H1 (cell line): ENCODE measurements at regions not wholly inside any gene's neighbourhood (a gene's known extent, or its start where the extent isn't known, plus 50 kb on each side); places are given as distances from the start of the nearest gene placed in this dataset.

Source experiments
- CTCF ChIA-PET: fragments of 300-600 bp; sonication (Branson Sonifier 250); formaldehyde crosslinking; loops from one replicate; lab custom pipeline; 2021; ENCODE audit not compliant: partially characterized antibody; lab: Charles Lee
- POLR2A ChIA-PET: fragments of 300-600 bp; sonication (Branson Sonifier 250); formaldehyde crosslinking; loops from one replicate; lab custom pipeline; 2021; ENCODE audit warnings: inconsistent platforms; ENCODE audit not compliant: partially characterized antibody; lab: Charles Lee
- DNase-seq, 2 experiments: peaks; one replicate each; pipeline versions ENCODE4 v3.0.0 to v3.0.0-alpha.2; 2010 to 2022; ENCODE audit warnings: low spot score in 2 of 2, low read depth in 1 of 2, mixed read lengths in 1 of 2
- FAIRE-seq: peaks from 2 replicates; lab custom pipeline; 2011; peaks lifted over from hg19 to GRCh38; lab: Jason Lieb, UNC
- H2AFZ ChIP-seq: 2 replicates; pipeline ENCODE4 v1.8.1; 2012; ENCODE audit warnings: low read length, inconsistent platforms
- H2AK5ac ChIP-seq: 2 replicates; pipeline ENCODE4 v1.6.1; 2013; ENCODE audit warnings: low read depth, low read length
- H2BK120ac ChIP-seq: replicated peaks from 2 replicates; pipeline ENCODE3; 2013; ENCODE audit warnings: low read depth, low read length, inconsistent platforms
- H2BK12ac ChIP-seq: 2 replicates; pipeline ENCODE4 v1.6.1; 2013; ENCODE audit warnings: low read depth, low read length
- H2BK15ac ChIP-seq: 2 replicates; pipeline ENCODE4 v1.6.1; 2013; ENCODE audit warnings: low read length
- H2BK20ac ChIP-seq: 2 replicates; pipeline ENCODE4 v1.6.1; 2013; ENCODE audit warnings: low read length
- H2BK5ac ChIP-seq: 2 replicates; pipeline ENCODE4 v1.6.1; 2013; ENCODE audit warnings: low read depth, low read length
- H3K14ac ChIP-seq: 2 replicates; pipeline ENCODE4 v1.6.1; 2013; ENCODE audit warnings: inconsistent platforms; ENCODE audit not compliant: insufficient read length
- H3K18ac ChIP-seq: 2 replicates; pipeline ENCODE4 v1.6.1; 2013; ENCODE audit warnings: low read length; ENCODE audit errors: extremely low read depth
- H3K23ac ChIP-seq: 2 replicates; pipeline ENCODE4 v1.6.1; 2013; ENCODE audit warnings: inconsistent platforms; ENCODE audit not compliant: insufficient read length
- H3K23me2 ChIP-seq: 2 replicates; pipeline ENCODE4 v1.6.1; 2013; ENCODE audit warnings: low read depth, low read length
- H3K27ac ChIP-seq: 2 replicates; pipeline ENCODE4 v1.6.1; 2011; ENCODE audit warnings: low read depth, low read length, inconsistent platforms
- H3K27me3 ChIP-seq, 4 experiments: replicated peaks in 1 of 4; 1 replicate in 1 of 4; 2 replicates in 3 of 4; pipeline versions ENCODE4 v1.6.1 to v1.8.1; 2011 to 2013; ENCODE audit warnings: low read length in 3 of 4, mild to moderate bottlenecking in 3 of 4, inconsistent platforms in 2 of 4, mixed read lengths in 2 of 4, moderate library complexity in 1 of 4; ENCODE audit not compliant: control insufficient read depth in 3 of 4, insufficient read depth in 3 of 4; ENCODE audit errors: extremely low read depth in 1 of 4
- H3K36me3 ChIP-seq, 4 experiments: 2 replicates each; pipeline versions ENCODE4 v1.6.1 to v1.8.1; 2011 to 2013; ENCODE audit warnings: mild to moderate bottlenecking in 4 of 4, low read length in 3 of 4, moderate library complexity in 2 of 4, control low read depth in 1 of 4, inconsistent platforms in 1 of 4; ENCODE audit not compliant: insufficient read depth in 4 of 4, control insufficient read depth in 2 of 4
- H3K4ac ChIP-seq: replicated peaks from 2 replicates; pipeline ENCODE3; 2013; ENCODE audit warnings: low read length, low read depth, mixed read lengths, inconsistent platforms; ENCODE audit not compliant: insufficient read length
- H3K4me1 ChIP-seq, 4 experiments: replicated peaks in 1 of 4; 1 replicate in 1 of 4; 2 replicates in 3 of 4; pipeline versions ENCODE4 v1.6.1 to v1.8.1; 2011 to 2013; ENCODE audit warnings: low read length in 3 of 4, inconsistent platforms in 2 of 4, mixed read lengths in 1 of 4; ENCODE audit not compliant: insufficient read depth in 4 of 4, control insufficient read depth in 3 of 4
- H3K4me2 ChIP-seq, 2 experiments: 2 replicates each; pipeline versions ENCODE4 v1.6.1 to v1.8.1; 2011 to 2013; ENCODE audit warnings: low read depth in 2 of 2, low read length in 2 of 2, control low read depth in 1 of 2, inconsistent platforms in 1 of 2, mild to moderate bottlenecking in 1 of 2; ENCODE audit not compliant: insufficient read depth in 1 of 2
- H3K4me3 ChIP-seq, 4 experiments: fragments of 200-600, 300-600 bp in 1 of 4; sonication (generic), shearing (Covaris generic), sonication (Bioruptor Twin) in 1 of 4; 2 replicates each; pipeline versions ENCODE4 v1.5.1 to v1.8.1; 2011 to 2016; ENCODE audit warnings: low read length in 4 of 4, low read depth in 3 of 4, control low read depth in 2 of 4, inconsistent platforms in 2 of 4, mild to moderate bottlenecking in 2 of 4, mixed read lengths in 1 of 4, moderate library complexity in 1 of 4; ENCODE audit not compliant: insufficient read depth in 2 of 4; ENCODE audit errors: extremely low read depth in 1 of 4
- H3K56ac ChIP-seq: replicated peaks from 2 replicates; pipeline ENCODE3; 2013; ENCODE audit warnings: low read depth, mild to moderate bottlenecking, mixed read lengths, low read length, inconsistent platforms; ENCODE audit not compliant: insufficient read length
- H3K79me1 ChIP-seq: 2 replicates; pipeline ENCODE4 v1.6.1; 2013; ENCODE audit warnings: low read depth, low read length, control low read depth
- H3K79me2 ChIP-seq, 2 experiments: 2 replicates each; pipeline versions ENCODE4 v1.6.1 to v1.8.1; 2012 to 2013; ENCODE audit warnings: low read length in 2 of 2, mild to moderate bottlenecking in 2 of 2, inconsistent platforms in 1 of 2; ENCODE audit not compliant: insufficient read depth in 2 of 2, control insufficient read depth in 1 of 2
- H3K9ac ChIP-seq, 4 experiments: replicated peaks in 1 of 4; 1 replicate in 1 of 4; 2 replicates in 3 of 4; pipeline versions ENCODE4 v1.6.1 to v1.8.1; 2011 to 2013; ENCODE audit warnings: low read depth in 3 of 4, low read length in 3 of 4, control low read depth in 2 of 4, mild to moderate bottlenecking in 2 of 4, moderate library complexity in 2 of 4, inconsistent platforms in 1 of 4; ENCODE audit errors: extremely low read depth in 1 of 4
- H3K9me3 ChIP-seq, 2 experiments: 2 replicates each; pipeline versions ENCODE4 v1.6.1 to v1.8.1; 2012 to 2013; ENCODE audit warnings: mild to moderate bottlenecking in 2 of 2, moderate library complexity in 2 of 2, control low read depth in 1 of 2, inconsistent platforms in 1 of 2, low read depth in 1 of 2, low read length in 1 of 2, mixed read lengths in 1 of 2; ENCODE audit not compliant: insufficient read depth in 2 of 2
- H4K20me1 ChIP-seq, 2 experiments: replicated peaks in 1 of 2; 2 replicates each; pipeline versions ENCODE3 to v1.8.1; 2011 to 2013; ENCODE audit warnings: inconsistent platforms in 2 of 2, low read length in 2 of 2, mild to moderate bottlenecking in 1 of 2; ENCODE audit not compliant: insufficient read depth in 2 of 2, control insufficient read depth in 1 of 2
- H4K5ac ChIP-seq: 2 replicates; pipeline ENCODE4 v1.6.1; 2013; ENCODE audit warnings: low read length, low read depth, mixed read lengths, inconsistent platforms; ENCODE audit not compliant: insufficient read length
- H4K8ac ChIP-seq: 2 replicates; pipeline ENCODE4 v1.8.0; 2013; ENCODE audit warnings: mild to moderate bottlenecking, moderate library complexity, low read length, inconsistent platforms; ENCODE audit not compliant: insufficient read depth; ENCODE audit errors: extremely low read depth
- H4K91ac ChIP-seq: replicated peaks from 2 replicates; pipeline ENCODE3; 2013; ENCODE audit warnings: low read length, mixed read lengths, inconsistent platforms; ENCODE audit not compliant: insufficient read length
- BRCA1 ChIP-seq: IDR thresholded peaks from 2 replicates; pipeline ENCODE4 v1.6.1; 2012; ENCODE audit warnings: low read depth, low read length, improper control_type of control experiment
- NRF1 ChIP-seq: IDR thresholded peaks from 2 replicates; pipeline ENCODE4 v1.6.1; 2011; ENCODE audit warnings: mild to moderate bottlenecking, low read depth, low read length, improper control_type of control experiment
- SAP30 ChIP-seq: fragments of 300-600 bp; sonication (generic); IDR thresholded peaks from 2 replicates; pipeline ENCODE4 v1.7.1; 2012; ENCODE audit warnings: low read length, moderate library complexity, mild to moderate bottlenecking, inconsistent platforms; ENCODE audit not compliant: insufficient read depth, insufficient replicate concordance
- WGBS, 2 experiments: shearing (Covaris generic) in 1 of 2; methylation state at CpG; one replicate each; pipeline versions ENCODE4 v1.1.6 to v1.1.7; 2013 to 2015; ENCODE audit warnings: low lambda C conversion rate in 2 of 2, mixed read lengths in 2 of 2, inconsistent platforms in 1 of 2, low coverage in 1 of 2, missing lambda C conversion rate in 1 of 2; ENCODE audit not compliant: insufficient replicate concordance in 2 of 2, insufficient coverage in 1 of 2, insufficient read length in 1 of 2; ENCODE audit errors: extremely low coverage in 1 of 2, missing lambda C conversion rate in 1 of 2; 5-methylcytosine and 5-hydroxymethylcytosine counted together

GRCh38 chr17:79179334-79179733 lies 104.7 kb downstream of the ENGASE start:
- ChIA-PET POLR2A (interaction anchor here (1.3 to 1.4 kb wide), 2 partner anchors 12 to 17 kb away, joined by 3 to 4 read pairs; no protein-coding TSS in a partner anchor), CTCF (interaction anchor here (1.0 to 5.3 kb wide), 8 partner anchors 9 to 219 kb away, joined by 3 to 21 read pairs (median 4); no protein-coding TSS in a partner anchor)
- no peak overlapping the region for H2BK12ac ChIP-seq
- WGBS, 2 experiments, result 92% methylated on average over 11 of the region's 16 CpGs; no CpG with 5 or more reads in 1 of the 2 experiments
- no peak overlapping the region for H4K5ac ChIP-seq
- peaks cover 7% of the 10 kb centered on the region for H3K23me2 ChIP-seq
- no peak overlapping the region for H4K8ac ChIP-seq
- peaks cover 0 to 8% (median 4%) of the 10 kb centered on the region in 4 experiments; a peak in 5 of 7 replicates for H3K4me1 ChIP-seq
- TF ChIP-seq BRCA1 (no peak), SAP30 (no peak), NRF1 (no peak)
- no peak overlapping the region for H2BK5ac ChIP-seq
- DNase-seq (no peak), FAIRE-seq (no peak)
- no peak overlapping the region for H3K56ac ChIP-seq
- no peak overlapping the region for H3K4me3 ChIP-seq
- H3K79me1 ChIP-seq, result peaks cover 5% of the 10 kb centered on the region; the same call in 1 of the 2 replicates
- H3K18ac ChIP-seq, result no peak overlapping the region
- peaks cover 3 to 10% (median 5%) of the 10 kb centered on the region in 4 experiments for H3K27me3 ChIP-seq
- H2BK15ac ChIP-seq, result no peak overlapping the region
- peaks cover 2 to 5% of the 10 kb centered on the region in 2 experiments for H4K20me1 ChIP-seq
- peaks cover 0 to 2% of the 10 kb centered on the region in 2 experiments; a peak in 1 of 4 replicates for H3K79me2 ChIP-seq
- no peak overlapping the region for H3K23ac ChIP-seq
- no peak overlapping the region for H3K4me2 ChIP-seq
- H3K27ac ChIP-seq, result no peak overlapping the region
- H2AFZ ChIP-seq, result no peak overlapping the region
- no peak overlapping the region for H2BK120ac ChIP-seq
- no peak overlapping the region for H3K4ac ChIP-seq
- no peak overlapping the region for H3K9ac ChIP-seq
- H2BK20ac ChIP-seq, result no peak overlapping the region
- H2AK5ac ChIP-seq, result no peak overlapping the region
- no peak overlapping the region for H4K91ac ChIP-seq
- no peak overlapping the region for H3K14ac ChIP-seq
- no peaks in the 10 kb centered on the region for H3K9me3 ChIP-seq
- no peaks in the 10 kb centered on the region; a peak in 1 of 8 replicates for H3K36me3 ChIP-seq
